AG10803 (cell line): ENCODE measurements at regions not wholly inside any gene's neighbourhood (a gene's known extent, or its start where the extent isn't known, plus 50 kb on each side); places are given as distances from the start of the nearest gene placed in this dataset.
A peak's percentile ranks its signal among the peaks of the same experiment; 100 is the strongest.

Experiments
- DNase-seq: peaks from one replicate; pipeline ENCODE4 v3.0.0; 2010; ENCODE audit warnings: low read depth
- H3K4me3 ChIP-seq: 2 replicates; pipeline ENCODE4 v1.5.1; 2011; ENCODE audit warnings: mild to moderate bottlenecking, low read length, control low read depth
- CTCF ChIP-seq: conservative IDR thresholded peaks from 2 replicates; pipeline ENCODE4 v1.5.1; 2011; ENCODE audit warnings: mild to moderate bottlenecking, low read length, control low read depth, inconsistent platforms

DNA sequence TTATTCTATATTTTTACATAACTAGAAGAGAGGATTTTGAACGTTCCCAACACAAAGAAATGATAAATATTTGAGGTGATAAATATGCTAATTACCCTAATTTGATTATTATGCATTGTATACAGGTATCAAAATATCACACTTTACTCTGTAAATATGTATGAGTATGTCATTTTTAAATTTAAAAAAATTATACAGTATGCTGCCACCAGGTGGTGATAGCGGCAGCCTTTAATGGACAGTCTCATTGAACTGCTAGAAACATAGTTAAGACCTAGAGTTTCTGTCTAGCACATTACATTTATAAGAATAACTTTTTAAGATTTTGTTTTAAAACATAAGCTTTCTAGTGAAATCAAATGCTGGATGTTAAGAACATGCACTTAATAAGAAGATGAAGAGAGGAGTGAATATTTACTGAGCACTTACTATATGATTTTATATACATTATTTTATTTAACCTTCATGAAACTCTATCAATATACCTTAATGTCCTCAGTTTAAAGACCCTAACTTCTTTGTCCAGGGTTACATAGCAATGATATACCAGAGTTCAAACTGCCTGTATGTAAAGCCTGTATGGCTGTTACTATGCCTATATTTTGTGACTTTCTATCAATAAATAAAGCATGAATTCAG is 207.1 kb downstream of the NUF2 start:
- peak; percentile 36 for DNase-seq

DNA sequence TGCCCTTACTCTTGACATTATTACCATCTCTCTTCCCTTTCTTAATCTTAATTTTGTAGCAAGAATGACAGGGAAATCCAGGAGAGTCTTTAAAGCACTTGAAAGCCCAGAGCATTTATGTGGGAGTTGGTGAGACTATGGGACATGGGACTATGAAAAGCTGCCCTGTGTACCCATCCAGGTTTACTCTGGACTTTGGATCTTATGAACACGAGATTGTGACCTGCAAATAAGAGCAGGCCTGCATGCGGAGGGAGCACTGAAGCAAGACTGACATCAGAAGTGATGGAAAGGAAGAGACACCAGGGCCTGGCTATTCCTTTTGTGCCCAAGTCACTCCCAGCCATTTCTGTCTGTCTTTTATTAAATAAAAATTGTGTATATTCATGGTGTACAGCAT is 209.6 kb downstream of the NUF2 start:
- no peak for DNase-seq
- no peak for TF ChIP-seq CTCF
- H3K4me3 ChIP-seq: no peak overlapping the region

More for the DNA sequence above, 207.1 kb downstream of the NUF2 start:
- H3K4me3 ChIP-seq: no peak overlapping the region
- peak; percentile 72 for TF ChIP-seq CTCF

GRCh38 chr1:163535401-163535800 is 213.6 kb downstream of the NUF2 start:
- H3K4me3 ChIP-seq: no peak overlapping the region
- no peak for TF ChIP-seq CTCF
- DNase-seq: no peak

- TF ChIP-seq CTCF: peak; percentile 69
- H3K4me3 ChIP-seq: no peak overlapping the region
- peak; percentile 56 for DNase-seq
These were observed 214.1 kb downstream of the NUF2 start for GRCh38 chr1:163535807-163536206.

GRCh38 chr1:163537809-163538208 is 216.1 kb downstream of the NUF2 start:
- TF ChIP-seq CTCF: no peak
- no peak for DNase-seq
- no peak overlapping the region for H3K4me3 ChIP-seq

DNA sequence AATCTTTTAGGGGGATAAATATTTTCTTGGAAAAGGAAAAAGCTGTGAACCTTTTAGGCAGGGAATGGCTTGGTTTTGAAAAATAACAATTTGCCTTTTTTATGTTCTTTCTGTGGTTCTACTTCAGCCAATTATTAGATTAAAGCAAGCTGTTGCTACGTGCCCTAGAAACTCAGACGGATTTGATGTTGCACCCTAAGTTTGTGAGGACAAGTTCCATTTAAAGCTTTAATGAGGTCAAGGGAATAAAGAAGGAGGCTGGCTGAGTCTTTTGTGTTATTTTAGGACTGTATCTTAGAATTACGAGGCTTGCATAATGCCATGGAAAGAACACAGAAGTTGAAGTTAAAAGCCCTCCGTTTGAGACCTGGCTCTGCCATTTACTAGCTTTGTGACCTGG is 216.9 kb downstream of the NUF2 start:
- TF ChIP-seq CTCF: no peak
- DNase-seq: no peak
- no peak overlapping the region for H3K4me3 ChIP-seq

GRCh38 chr1:163540727-163541126 is 219.0 kb downstream of the NUF2 start:
- no peak for DNase-seq
- no peak overlapping the region for H3K4me3 ChIP-seq

More at GRCh38 chr1:163540727-163541126, 219.0 kb downstream of the NUF2 start:
- TF ChIP-seq CTCF: no peak
